K562 (cell line): ENCODE measurements at regions not wholly inside any gene's neighbourhood (a gene's known extent, or its start where the extent isn't known, plus 50 kb on each side); places are given as distances from the start of the nearest gene placed in this dataset.

Source experiments
- ATAC-seq: fragments of 200-7000 bp; cut with Tn5 transposase; 3 replicates; pipeline ENCODE4 v1.9.1; 2020; ENCODE audit warnings: moderate library complexity
- BruUV-seq: library from RNA; stranded (reverse); fragments of 400-500 nt; replicated peaks from 2 replicates; lab custom pipeline; 2021; lab: Mats Ljungman, UMichigan
- CTCF ChIA-PET: fragments of 300-600 bp; formaldehyde crosslinking; extraction: SDS; loops from one replicate; lab custom pipeline; 2021; ENCODE audit warnings: low intra/inter-chr PET ratio; lab: Yijun Ruan, JAX
- POLR2A ChIA-PET: fragments of 300-600, 350-650 bp; sonication (Branson Sonifier 250); formaldehyde crosslinking; extraction: SDS; loops from one replicate; lab custom pipeline; 2021; ENCODE audit warnings: antibody characterized with exemption, inconsistent platforms; lab: Yijun Ruan, JAX
- DNase-seq, 4 experiments: peaks; one replicate each; pipeline versions ENCODE4 v3.0.0 to v3.0.0-alpha.2; 2011 to 2018; ENCODE audit warnings: low spot score in 3 of 4, mixed read lengths in 3 of 4; ENCODE audit errors: extremely low read depth in 1 of 4
- FAIRE-seq: peaks from 2 replicates; lab custom pipeline; 2011; peaks lifted over from hg19 to GRCh38; lab: Jason Lieb, UNC
- H2AFZ ChIP-seq: 2 replicates; pipeline ENCODE4 v1.6.0; 2011; ENCODE audit warnings: low read depth, low read length, control low read depth, inconsistent platforms
- H3K27ac ChIP-seq: fragments of 200-600 bp; 3 replicates; pipeline ENCODE4 v1.8.0; 2011; ENCODE audit warnings: low read depth, mild to moderate bottlenecking, control low read depth, inconsistent platforms, low read length, moderate library complexity, mixed read lengths; ENCODE audit errors: extremely low read depth
- H3K27me3 ChIP-seq, 2 experiments: fragments of 300-600 bp in 1 of 2; 2 replicates in 1 of 2; 3 replicates in 1 of 2; pipeline versions ENCODE4 v1.6.0 to v1.8.0; 2011; ENCODE audit warnings: inconsistent platforms in 2 of 2, low read length in 2 of 2, mild to moderate bottlenecking in 1 of 2, mixed read lengths in 1 of 2, moderate library complexity in 1 of 2; ENCODE audit not compliant: control insufficient read depth in 2 of 2, insufficient read depth in 2 of 2
- H3K36me3 ChIP-seq: fragments of 300-600 bp; 3 replicates; pipeline ENCODE4 v1.8.0; 2011; ENCODE audit warnings: mild to moderate bottlenecking, low read length, inconsistent platforms; ENCODE audit not compliant: control insufficient read depth, insufficient read depth
- H3K4me1 ChIP-seq, 2 experiments: fragments of 200-600 bp in 1 of 2; replicated peaks in 1 of 2; 2 replicates in 1 of 2; 3 replicates in 1 of 2; pipeline versions ENCODE4 v1.5.1 to v1.8.0; 2011; ENCODE audit warnings: inconsistent platforms in 2 of 2, low read length in 2 of 2, mild to moderate bottlenecking in 1 of 2, mixed read lengths in 1 of 2, moderate library complexity in 1 of 2; ENCODE audit not compliant: control insufficient read depth in 2 of 2, insufficient read depth in 2 of 2
- H3K4me2 ChIP-seq: 2 replicates; pipeline ENCODE4 v1.6.1; 2011; ENCODE audit warnings: low read length, control low read depth, inconsistent platforms, mixed read lengths; ENCODE audit not compliant: insufficient read depth
- H3K4me3 ChIP-seq: fragments of 200-600 bp; sonication (generic), shearing (Covaris generic); 2 replicates; pipeline ENCODE4 v1.5.1; 2016; ENCODE audit warnings: control low read depth, inconsistent platforms
- H3K79me2 ChIP-seq: fragments of 200-600 bp; 3 replicates; pipeline ENCODE4 v1.8.0; 2011; ENCODE audit warnings: low read length, inconsistent platforms; ENCODE audit not compliant: control insufficient read depth, insufficient read depth
- H3K9ac ChIP-seq, 2 experiments: 2 replicates each; pipeline versions ENCODE4 v1.6.0 to v1.6.1; 2011; ENCODE audit warnings: low read depth in 2 of 2, low read length in 2 of 2, control low read depth in 1 of 2, inconsistent platforms in 1 of 2, mild to moderate bottlenecking in 1 of 2, mixed read lengths in 1 of 2; ENCODE audit not compliant: insufficient read depth in 1 of 2
- H3K9me1 ChIP-seq: one replicate; pipeline ENCODE4 v1.6.0; 2011; ENCODE audit warnings: inconsistent platforms, mild to moderate bottlenecking, low read length, moderate library complexity; ENCODE audit not compliant: control insufficient read depth, insufficient read depth
- H3K9me3 ChIP-seq: replicated peaks from 2 replicates; pipeline ENCODE4 v1.5.1; 2011; ENCODE audit warnings: low read depth, low read length, inconsistent platforms; ENCODE audit not compliant: control insufficient read depth, insufficient read depth
- H4K20me1 ChIP-seq: replicated peaks from 2 replicates; pipeline ENCODE4 v1.6.1; 2011; ENCODE audit warnings: low read length, inconsistent platforms, mixed read lengths; ENCODE audit not compliant: control insufficient read depth, insufficient read depth
- EZH2 ChIP-seq: IDR thresholded peaks from 2 replicates; pipeline ENCODE4 v1.6.1; 2012; ENCODE audit warnings: low read depth, mild to moderate bottlenecking, inconsistent platforms, low read length, borderline replicate concordance
- FOXA3 ChIP-seq, 2 experiments: fragments of 450-650 bp in 1 of 2; sonication (generic) in 1 of 2; formaldehyde crosslinking; IDR thresholded peaks in 1 of 2; conservative IDR thresholded peaks in 1 of 2; 2 replicates each; pipeline versions ENCODE4 v1.4.0 to v1.8.0; 2020 to 2022; ENCODE audit warnings: mild to moderate bottlenecking in 2 of 2, missing genetic modification reagents in 1 of 2
- GTF2E2 ChIP-seq: fragments of 200-800 bp; sonication (Bioruptor generic); IDR thresholded peaks from 2 replicates; pipeline ENCODE4 v1.6.1; 2016; ENCODE audit warnings: missing genetic modification characterization, missing compliant biosample characterization
- NBN ChIP-seq: fragments of 450-650 bp; IDR thresholded peaks from 2 replicates; pipeline ENCODE4 v1.6.1; 2016; ENCODE audit warnings: low read depth, mild to moderate bottlenecking
- NFIX ChIP-seq: fragments of 250-450 bp; sonication (Bioruptor Pico); IDR thresholded peaks from 2 replicates; pipeline ENCODE4 v1.4.0; 2020; ENCODE audit warnings: low read depth, mild to moderate bottlenecking, moderate library complexity
- PBX2 ChIP-seq, 2 experiments: IDR thresholded peaks in 1 of 2; conservative IDR thresholded peaks in 1 of 2; 2 replicates each; pipeline ENCODE4 v1.6.1; 2016; ENCODE audit warnings: low read depth in 2 of 2, mild to moderate bottlenecking in 1 of 2, missing compliant biosample characterization in 1 of 2, missing genetic modification characterization in 1 of 2, moderate library complexity in 1 of 2
- PYGO2 ChIP-seq: fragments of 450-650 bp; IDR thresholded peaks from 2 replicates; pipeline ENCODE4 v1.6.1; 2016; ENCODE audit warnings: mild to moderate bottlenecking, missing genetic modification characterization, moderate library complexity, missing compliant biosample characterization
- TAF1 ChIP-seq: IDR thresholded peaks from 2 replicates; pipeline ENCODE4 v1.6.1; 2011; ENCODE audit warnings: mild to moderate bottlenecking, low read length, moderate library complexity; ENCODE audit not compliant: insufficient read depth, control insufficient read depth, severe bottlenecking; ENCODE audit errors: extremely low read depth
- TAF9B ChIP-seq: fragments of 450-650 bp; IDR thresholded peaks from 2 replicates; pipeline ENCODE4 v1.6.1; 2018; ENCODE audit warnings: mild to moderate bottlenecking; ENCODE audit not compliant: partially characterized antibody
- ZNF239 ChIP-seq: fragments of 250-450 bp; sonication (Bioruptor Pico); IDR thresholded peaks from 2 replicates; pipeline ENCODE4 v1.4.0; 2020; ENCODE audit warnings: mild to moderate bottlenecking
- ZNF445 ChIP-seq: fragments of 250-450 bp; sonication (Bioruptor Pico); IDR thresholded peaks from 2 replicates; pipeline ENCODE4 v1.4.0; 2020; ENCODE audit warnings: low read depth, mild to moderate bottlenecking, moderate library complexity
- ZNF57 ChIP-seq: fragments of 450-650 bp; formaldehyde crosslinking; IDR thresholded peaks from 2 replicates; pipeline ENCODE4 v1.4.0; 2020; ENCODE audit warnings: mild to moderate bottlenecking, moderate library complexity
- WGBS: fragments of 100-300 bp; shearing (Covaris generic); methylation state at CpG from one replicate; pipeline ENCODE4 v1.1.6; 2016; ENCODE audit warnings: low coverage, mixed read lengths; ENCODE audit not compliant: insufficient coverage; ENCODE audit errors: missing lambda C conversion rate; 5-methylcytosine and 5-hydroxymethylcytosine counted together
- in situ Hi-C: fragments of 300-500 bp; cut with MboI; formaldehyde crosslinking; loops from 4 replicates; pipeline ENCODE4 v1.15.0; 2018; ENCODE audit warnings: inconsistent platforms, mixed read lengths
- intact Hi-C: fragments of 100-400 bp; cut with micrococcal nuclease; formaldehyde crosslinking; loops from 2 replicates; pipeline ENCODE4 v1.14.2; 2022
- TF ChIP-seq, protein P1 (sequence below): fragments of 250-450 bp; sonication (Bioruptor Pico); IDR thresholded peaks from 2 replicates; pipeline ENCODE4 v1.9.0; 2021; ENCODE audit warnings: mild to moderate bottlenecking, inconsistent platforms
- TF ChIP-seq, protein P2 (sequence below): sonication (generic); formaldehyde crosslinking; IDR thresholded peaks from 2 replicates; pipeline ENCODE4 v1.8.0; 2022; ENCODE audit warnings: missing genetic modification reagents, mild to moderate bottlenecking, moderate library complexity, borderline replicate concordance

GRCh38 chr7:155187061-155187785 is 110.5 kb upstream of the INSIG1 start (continued):
- no peak for TF ChIP-seq PBX2 (CRISPR knock-in tag; IDR thresholded peaks at IDR 0.05; ENCODE audit: low read depth)
- no peak for TF ChIP-seq PBX2 (tag; conservative IDR thresholded peaks at IDR 0.05; ENCODE audit: low read depth)
- TF ChIP-seq FOXA3 (CRISPR knock-in tag; conservative IDR thresholded peaks at IDR 0.05 in 1 of 2, IDR thresholded peaks at IDR 0.05 in 1 of 2) = no peak
- TF ChIP-seq TAF1 = no peak
- no peak for TF ChIP-seq NFIX
- TF ChIP-seq ZNF239 (CRISPR knock-in tag) = no peak
- TF ChIP-seq GTF2E2 (tag) = no peak

GRCh38 chr7:155188357-155188756 is 109.3 kb upstream of the INSIG1 start:
- Histone ChIP-seq H4K20me1 (no peaks in the 10 kb centered on the region), H3K9me3 (peaks cover 18% of the 10 kb centered on the region), H3K36me3 (no peaks in the 10 kb centered on the region), H3K9me1 (no peaks in the 10 kb centered on the region), H2AFZ (no peak overlapping the region), H3K4me2 (no peak overlapping the region), H3K9ac (no peak overlapping the region), H3K4me1 (peaks cover 0 to 7% of the 10 kb centered on the region in 2 experiments; a peak in 2 of 5 replicates), H3K79me2 (no peaks in the 10 kb centered on the region), H3K27ac (no peak overlapping the region), H3K4me3 (no peak overlapping the region), H3K27me3 (peaks cover 19 to 46% of the 10 kb centered on the region in 2 experiments)
- WGBS = 0% methylated on average over 1 of the region's 2 CpGs
- intact Hi-C loops (no loop called here), in situ Hi-C loops (loop anchor here (5.0 kb wide), 1 partner anchor 154 kb away; no protein-coding TSS in a partner anchor)
- no TSS peak for BruUV-seq
- FAIRE-seq (no peak), ATAC-seq (no peak), DNase-seq (no peak)
- ChIA-PET POLR2A (interaction anchor here (0.8 kb wide), 1 partner anchor 17 kb away, joined by 4 read pairs; no protein-coding TSS in a partner anchor), CTCF (no interaction called here)
- TF ChIP-seq NBN (no peak), EZH2 (no peak), PYGO2 (tag) (no peak), ZNF57 (CRISPR knock-in tag) (no peak), TAF9B (no peak), ZNF445 (CRISPR knock-in tag) (no peak)
- TF ChIP-seq, protein P1, sequence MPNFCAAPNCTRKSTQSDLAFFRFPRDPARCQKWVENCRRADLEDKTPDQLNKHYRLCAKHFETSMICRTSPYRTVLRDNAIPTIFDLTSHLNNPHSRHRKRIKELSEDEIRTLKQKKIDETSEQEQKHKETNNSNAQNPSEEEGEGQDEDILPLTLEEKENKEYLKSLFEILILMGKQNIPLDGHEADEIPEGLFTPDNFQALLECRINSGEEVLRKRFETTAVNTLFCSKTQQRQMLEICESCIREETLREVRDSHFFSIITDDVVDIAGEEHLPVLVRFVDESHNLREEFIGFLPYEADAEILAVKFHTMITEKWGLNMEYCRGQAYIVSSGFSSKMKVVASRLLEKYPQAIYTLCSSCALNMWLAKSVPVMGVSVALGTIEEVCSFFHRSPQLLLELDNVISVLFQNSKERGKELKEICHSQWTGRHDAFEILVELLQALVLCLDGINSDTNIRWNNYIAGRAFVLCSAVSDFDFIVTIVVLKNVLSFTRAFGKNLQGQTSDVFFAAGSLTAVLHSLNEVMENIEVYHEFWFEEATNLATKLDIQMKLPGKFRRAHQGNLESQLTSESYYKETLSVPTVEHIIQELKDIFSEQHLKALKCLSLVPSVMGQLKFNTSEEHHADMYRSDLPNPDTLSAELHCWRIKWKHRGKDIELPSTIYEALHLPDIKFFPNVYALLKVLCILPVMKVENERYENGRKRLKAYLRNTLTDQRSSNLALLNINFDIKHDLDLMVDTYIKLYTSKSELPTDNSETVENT (CRISPR knock-in tag) = no peak
- TF ChIP-seq, protein P2, sequence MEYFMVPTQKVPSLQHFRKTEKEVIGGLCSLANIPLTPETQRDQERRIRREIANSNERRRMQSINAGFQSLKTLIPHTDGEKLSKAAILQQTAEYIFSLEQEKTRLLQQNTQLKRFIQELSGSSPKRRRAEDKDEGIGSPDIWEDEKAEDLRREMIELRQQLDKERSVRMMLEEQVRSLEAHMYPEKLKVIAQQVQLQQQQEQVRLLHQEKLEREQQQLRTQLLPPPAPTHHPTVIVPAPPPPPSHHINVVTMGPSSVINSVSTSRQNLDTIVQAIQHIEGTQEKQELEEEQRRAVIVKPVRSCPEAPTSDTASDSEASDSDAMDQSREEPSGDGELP = no peak
